Endothelial cell of umbilical vein (primary cell): ENCODE measurements at regions not wholly inside any gene's neighbourhood (a gene's known extent, or its start where the extent isn't known, plus 50 kb on each side); places are given as distances from the start of the nearest gene placed in this dataset.

Experiments used
- BruUV-seq: library from RNA; stranded (reverse); fragments of 400-500 nt; replicated peaks from 2 replicates; lab custom pipeline; 2021; lab: Mats Ljungman, UMichigan
- CTCF ChIA-PET: fragments of 300-600, 350-600 bp; sonication (Branson Sonifier 250); formaldehyde crosslinking; loops from one replicate; lab custom pipeline; 2021; ENCODE audit warnings: antibody characterized with exemption, inconsistent platforms; lab: Charles Lee
- POLR2A ChIA-PET: fragments of 300-600, 350-600 bp; sonication (Branson Sonifier 250); formaldehyde crosslinking; loops from one replicate; lab custom pipeline; 2021; ENCODE audit warnings: antibody characterized with exemption, inconsistent platforms; lab: Charles Lee
- DNase-seq: peaks from one replicate; pipeline ENCODE4 v3.0.0-alpha.2; 2011; ENCODE audit warnings: low read depth, low spot score
- FAIRE-seq: peaks from 2 replicates; lab custom pipeline; 2011; peaks lifted over from hg19 to GRCh38; lab: Jason Lieb, UNC
- H2AFZ ChIP-seq: 2 replicates; pipeline ENCODE4 v1.6.0; 2012; ENCODE audit warnings: low read depth, low read length, control low read depth, inconsistent platforms
- H3K27ac ChIP-seq: 2 replicates; pipeline ENCODE4 v1.5.1; 2011; ENCODE audit warnings: low read depth, mild to moderate bottlenecking, control low read depth, low read length, moderate library complexity; ENCODE audit not compliant: insufficient read depth
- H3K27me3 ChIP-seq, 2 experiments: 2 replicates each; pipeline versions ENCODE4 v1.6.0 to v1.6.1; 2011; ENCODE audit warnings: low read length in 2 of 2, mixed read lengths in 1 of 2; ENCODE audit not compliant: control insufficient read depth in 2 of 2, insufficient read depth in 2 of 2
- H3K36me3 ChIP-seq, 2 experiments: 2 replicates in 1 of 2; 3 replicates in 1 of 2; pipeline ENCODE4 v1.5.1; 2011; ENCODE audit warnings: low read length in 2 of 2, mild to moderate bottlenecking in 1 of 2, moderate library complexity in 1 of 2; ENCODE audit not compliant: control insufficient read depth in 2 of 2, insufficient read depth in 2 of 2; ENCODE audit errors: extremely low read depth in 1 of 2
- H3K4me1 ChIP-seq: 3 replicates; pipeline ENCODE4 v1.5.1; 2011; ENCODE audit warnings: mild to moderate bottlenecking, low read length; ENCODE audit not compliant: control insufficient read depth, insufficient read depth; ENCODE audit errors: extremely low read depth
- H3K4me2 ChIP-seq: 2 replicates; pipeline ENCODE4 v1.6.1; 2011; ENCODE audit warnings: low read length, control low read depth, mixed read lengths; ENCODE audit not compliant: insufficient read depth
- H3K4me3 ChIP-seq, 3 experiments: fragments of 200-600 bp in 1 of 3; sonication (generic), shearing (Covaris generic) in 1 of 3; replicated peaks in 1 of 3; 2 replicates each; pipeline ENCODE4 v1.5.1; 2011 to 2016; ENCODE audit warnings: control low read depth in 3 of 3, low read length in 3 of 3, mild to moderate bottlenecking in 2 of 3, inconsistent platforms in 1 of 3, low read depth in 1 of 3, moderate library complexity in 1 of 3; ENCODE audit not compliant: insufficient read depth in 1 of 3
- H3K79me2 ChIP-seq: 2 replicates; pipeline ENCODE4 v1.6.0; 2012; ENCODE audit warnings: low read length, inconsistent platforms; ENCODE audit not compliant: control insufficient read depth, insufficient read depth
- H3K9ac ChIP-seq: replicated peaks from 2 replicates; pipeline ENCODE3; 2011; ENCODE audit warnings: low read length, control low read depth; ENCODE audit not compliant: insufficient read depth; ENCODE audit errors: extremely low read depth
- H3K9me1 ChIP-seq: replicated peaks from 3 replicates; pipeline ENCODE4 v1.6.0; 2011; ENCODE audit warnings: mild to moderate bottlenecking, low read length; ENCODE audit not compliant: control insufficient read depth, insufficient read depth; ENCODE audit errors: extremely low read depth
- H3K9me3 ChIP-seq: replicated peaks from 2 replicates; pipeline ENCODE4 v1.5.1; 2012; ENCODE audit warnings: low read length, inconsistent platforms; ENCODE audit not compliant: control insufficient read depth, insufficient read depth
- H4K20me1 ChIP-seq: replicated peaks from 2 replicates; pipeline ENCODE3; 2011; ENCODE audit warnings: mild to moderate bottlenecking, low read length; ENCODE audit not compliant: control insufficient read depth, insufficient read depth; ENCODE audit errors: extremely low read depth
- EZH2 ChIP-seq: IDR thresholded peaks from 2 replicates; pipeline ENCODE4 v1.6.1; 2012; ENCODE audit warnings: borderline replicate concordance, low read depth, mild to moderate bottlenecking, moderate library complexity, low read length, inconsistent platforms; ENCODE audit not compliant: severe bottlenecking
- FOS ChIP-seq: IDR thresholded peaks from 2 replicates; pipeline ENCODE4 v1.6.1; 2011; ENCODE audit warnings: mild to moderate bottlenecking, low read length, moderate library complexity, borderline replicate concordance; ENCODE audit not compliant: insufficient read depth
- GATA2 ChIP-seq: IDR thresholded peaks from 2 replicates; pipeline ENCODE4 v1.7.0; 2011; ENCODE audit warnings: low read depth, mild to moderate bottlenecking, moderate library complexity, mixed read lengths, low read length; ENCODE audit not compliant: insufficient read length, insufficient read depth
- JUN ChIP-seq: IDR thresholded peaks from 2 replicates; pipeline ENCODE4 v1.6.1; 2011; ENCODE audit warnings: borderline replicate concordance, low read depth; ENCODE audit not compliant: insufficient read length, insufficient read depth
- MYC ChIP-seq: IDR thresholded peaks from one replicate; pipeline ENCODE4 v1.6.1; 2011; ENCODE audit warnings: mild to moderate bottlenecking, low read depth, low read length
- POLR2A ChIP-seq: IDR thresholded peaks from 2 replicates; pipeline ENCODE4 v1.6.1; 2012; ENCODE audit warnings: low read depth, mild to moderate bottlenecking, control low read depth, low read length
- POLR2AphosphoS5 ChIP-seq: IDR thresholded peaks from 2 replicates; pipeline ENCODE4 v1.6.1; 2012; ENCODE audit warnings: low read depth, mild to moderate bottlenecking, control low read depth, low read length, moderate library complexity; ENCODE audit not compliant: insufficient read depth
- dilution Hi-C: fragments of 300-500 bp; cut with MboI; formaldehyde crosslinking; loops from one replicate; pipeline ENCODE4 v1.15.0; 2019; ENCODE audit warnings: low sequenced_read_pairs; ENCODE audit not compliant: extremely low pct_ligation_motif_present
- intact Hi-C: fragments of 100-400 bp; cut with micrococcal nuclease; formaldehyde crosslinking; loops from one replicate; pipeline ENCODE4 v1.10.0; 2022
- TF ChIP-seq, protein P1 (sequence below), 2 donors: IDR thresholded peaks; 1 replicate in 1 of 2; 2 replicates in 1 of 2; pipeline ENCODE4 v1.5.1; 2011; ENCODE audit warnings: low read length in 2 of 2, mild to moderate bottlenecking in 2 of 2, moderate library complexity in 2 of 2, control low read depth in 1 of 2, inconsistent platforms in 1 of 2, low read depth in 1 of 2; ENCODE audit not compliant: insufficient read depth in 1 of 2; ENCODE audit errors: extremely low read depth in 1 of 2
- TF ChIP-seq, protein P2 (sequence below): IDR thresholded peaks from 2 replicates; pipeline ENCODE4 v1.6.1; 2011; ENCODE audit not compliant: insufficient read depth, insufficient read length

DNA sequence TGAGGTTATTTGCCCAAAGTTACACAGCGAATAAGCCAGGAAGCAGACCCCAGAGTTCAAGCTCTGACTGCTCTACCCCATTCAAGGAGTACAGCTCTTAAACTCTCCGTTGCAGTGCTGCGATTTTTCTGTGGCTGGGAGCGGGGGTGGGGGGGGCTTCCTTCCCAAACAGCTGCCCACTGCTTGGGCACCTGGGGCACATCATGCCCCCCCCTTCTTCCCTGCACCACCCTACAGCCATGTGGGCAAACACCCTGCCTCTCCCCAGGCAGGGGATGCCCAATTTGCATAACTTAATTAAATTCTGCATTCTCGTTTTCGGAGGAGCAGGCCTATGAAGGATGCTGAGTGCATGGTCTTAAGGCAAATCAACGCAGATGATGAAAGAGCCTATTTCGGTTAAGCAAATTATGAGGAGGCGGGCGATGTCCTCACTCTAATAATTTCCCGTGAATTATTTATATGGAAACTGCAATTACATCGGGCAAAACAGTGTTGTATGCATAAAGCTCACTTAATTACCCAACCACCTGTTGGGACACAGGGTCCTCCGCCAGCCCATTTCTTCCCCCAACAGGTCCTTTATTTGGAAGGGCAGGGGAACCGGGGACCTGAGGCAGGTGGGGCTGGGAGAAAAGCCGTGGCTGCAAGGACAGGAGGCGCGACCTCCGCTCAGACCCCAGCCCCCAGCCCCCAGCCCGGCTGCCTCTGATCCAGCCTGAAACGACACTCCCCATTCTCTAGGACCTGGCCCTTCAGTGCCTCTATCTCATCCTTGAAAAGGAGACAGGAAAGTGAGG, 610.5 kb downstream of the BUD13 start:
- H3K27me3 ChIP-seq: no peaks in the 10 kb centered on the region
- FAIRE-seq (no peak), DNase-seq (no peak)
- dilution Hi-C loops: no loop called here
- TF ChIP-seq POLR2A (no peak), EZH2 (no peak), JUN (no peak), FOS (no peak), GATA2 (no peak), POLR2AphosphoS5 (no peak), MYC (no peak)
- TF ChIP-seq, protein P1, sequence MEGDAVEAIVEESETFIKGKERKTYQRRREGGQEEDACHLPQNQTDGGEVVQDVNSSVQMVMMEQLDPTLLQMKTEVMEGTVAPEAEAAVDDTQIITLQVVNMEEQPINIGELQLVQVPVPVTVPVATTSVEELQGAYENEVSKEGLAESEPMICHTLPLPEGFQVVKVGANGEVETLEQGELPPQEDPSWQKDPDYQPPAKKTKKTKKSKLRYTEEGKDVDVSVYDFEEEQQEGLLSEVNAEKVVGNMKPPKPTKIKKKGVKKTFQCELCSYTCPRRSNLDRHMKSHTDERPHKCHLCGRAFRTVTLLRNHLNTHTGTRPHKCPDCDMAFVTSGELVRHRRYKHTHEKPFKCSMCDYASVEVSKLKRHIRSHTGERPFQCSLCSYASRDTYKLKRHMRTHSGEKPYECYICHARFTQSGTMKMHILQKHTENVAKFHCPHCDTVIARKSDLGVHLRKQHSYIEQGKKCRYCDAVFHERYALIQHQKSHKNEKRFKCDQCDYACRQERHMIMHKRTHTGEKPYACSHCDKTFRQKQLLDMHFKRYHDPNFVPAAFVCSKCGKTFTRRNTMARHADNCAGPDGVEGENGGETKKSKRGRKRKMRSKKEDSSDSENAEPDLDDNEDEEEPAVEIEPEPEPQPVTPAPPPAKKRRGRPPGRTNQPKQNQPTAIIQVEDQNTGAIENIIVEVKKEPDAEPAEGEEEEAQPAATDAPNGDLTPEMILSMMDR (IDR thresholded peaks at IDR 0.05; ENCODE audit: extremely low read depth in 1 of 2, insufficient read depth in 1 of 2, low read depth in 1 of 2, low read length in 2 of 2): no peak
- TF ChIP-seq, protein P2, sequence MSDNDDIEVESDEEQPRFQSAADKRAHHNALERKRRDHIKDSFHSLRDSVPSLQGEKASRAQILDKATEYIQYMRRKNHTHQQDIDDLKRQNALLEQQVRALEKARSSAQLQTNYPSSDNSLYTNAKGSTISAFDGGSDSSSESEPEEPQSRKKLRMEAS: no peak
- no TSS peak for BruUV-seq
- H3K79me2 ChIP-seq: no peaks in the 10 kb centered on the region
- ChIA-PET POLR2A (no interaction called here), CTCF (interaction anchor here (0.6 kb wide), 1 partner anchor 10 kb away, joined by 3 read pairs; no protein-coding TSS in a partner anchor)
- H4K20me1 ChIP-seq: no peaks in the 10 kb centered on the region
- no peaks in the 10 kb centered on the region for H3K9me1 ChIP-seq
- H3K9ac ChIP-seq: no peak overlapping the region
- H2AFZ ChIP-seq: no peak overlapping the region
- H3K27ac ChIP-seq: no peak overlapping the region
- H3K36me3 ChIP-seq: no peaks in the 10 kb centered on the region
- no peak overlapping the region for H3K4me2 ChIP-seq
- H3K4me1 ChIP-seq: no peaks in the 10 kb centered on the region
- no peaks in the 10 kb centered on the region for H3K9me3 ChIP-seq
- intact Hi-C loops: no loop called here
- H3K4me3 ChIP-seq: no peak overlapping the region
